ENCODE measurements at regions not wholly inside any gene's neighbourhood (a gene's known extent, or its start where the extent isn't known, plus 50 kb on each side); places are given as distances from the start of the nearest gene placed in this dataset.

DNA sequence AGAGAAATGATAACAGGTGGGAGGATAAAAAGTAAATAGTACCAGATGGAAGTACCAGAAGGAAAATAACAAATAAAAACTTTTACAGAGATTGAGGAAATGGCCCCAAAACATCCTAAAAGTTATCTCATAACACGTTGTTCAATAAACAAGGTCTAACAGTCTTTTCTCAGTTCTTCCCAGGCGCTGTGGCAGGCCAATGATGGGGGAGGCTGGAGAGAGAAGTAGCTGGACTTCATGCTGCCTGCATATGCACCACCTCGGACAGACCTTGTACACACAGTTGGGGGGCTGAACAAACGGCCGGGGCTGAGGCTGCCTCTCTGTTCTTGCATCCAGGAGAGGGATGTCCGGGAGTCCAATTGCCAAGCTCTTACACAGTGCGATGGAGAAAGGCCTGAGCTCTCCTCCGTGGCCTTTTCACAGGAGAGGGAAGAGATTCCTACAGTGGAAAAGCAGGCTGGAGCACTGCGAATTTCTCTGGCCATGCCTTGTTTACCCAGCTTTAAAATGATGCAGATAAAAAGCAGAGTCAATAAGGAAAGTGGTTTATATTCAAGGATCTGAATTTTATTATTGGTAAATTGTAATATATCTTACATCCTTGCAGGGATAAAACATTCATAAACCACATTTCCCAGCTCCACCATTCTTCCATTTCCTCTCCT, 109.8 kb downstream of the PHLDA1 start:
- no peak overlapping the region for H3K4me3 Mint-ChIP-seq
- H3K27ac Mint-ChIP-seq: no peak overlapping the region
- peaks cover 21% of the 10 kb centered on the region for H3K4me1 Mint-ChIP-seq (ENCODE audit: low read depth)
- H3K36me3 Mint-ChIP-seq (ENCODE audit: low read depth): peaks cover 16% of the 10 kb centered on the region
- DNase-seq: no peak
- peaks cover 28% of the 10 kb centered on the region for H3K9me3 Mint-ChIP-seq
- H3K27me3 Mint-ChIP-seq: no peaks in the 10 kb centered on the region
- POLR2A ChIA-PET: interaction anchor here (0.6 to 1.1 kb wide), 2 partner anchors 8 to 386 kb away, joined by 3 read pairs; no protein-coding TSS in a partner anchor
- TF ChIP-seq, protein P1, sequence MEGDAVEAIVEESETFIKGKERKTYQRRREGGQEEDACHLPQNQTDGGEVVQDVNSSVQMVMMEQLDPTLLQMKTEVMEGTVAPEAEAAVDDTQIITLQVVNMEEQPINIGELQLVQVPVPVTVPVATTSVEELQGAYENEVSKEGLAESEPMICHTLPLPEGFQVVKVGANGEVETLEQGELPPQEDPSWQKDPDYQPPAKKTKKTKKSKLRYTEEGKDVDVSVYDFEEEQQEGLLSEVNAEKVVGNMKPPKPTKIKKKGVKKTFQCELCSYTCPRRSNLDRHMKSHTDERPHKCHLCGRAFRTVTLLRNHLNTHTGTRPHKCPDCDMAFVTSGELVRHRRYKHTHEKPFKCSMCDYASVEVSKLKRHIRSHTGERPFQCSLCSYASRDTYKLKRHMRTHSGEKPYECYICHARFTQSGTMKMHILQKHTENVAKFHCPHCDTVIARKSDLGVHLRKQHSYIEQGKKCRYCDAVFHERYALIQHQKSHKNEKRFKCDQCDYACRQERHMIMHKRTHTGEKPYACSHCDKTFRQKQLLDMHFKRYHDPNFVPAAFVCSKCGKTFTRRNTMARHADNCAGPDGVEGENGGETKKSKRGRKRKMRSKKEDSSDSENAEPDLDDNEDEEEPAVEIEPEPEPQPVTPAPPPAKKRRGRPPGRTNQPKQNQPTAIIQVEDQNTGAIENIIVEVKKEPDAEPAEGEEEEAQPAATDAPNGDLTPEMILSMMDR (IDR thresholded peaks at IDR 0.05): no peak
- CTCF ChIA-PET: interaction anchor here (0.8 to 1.2 kb wide), 3 partner anchors 9 to 115 kb away, joined by 3 read pairs; no protein-coding TSS in a partner anchor
- intact Hi-C loops (cut with micrococcal nuclease): no loop called here
- no peak for ATAC-seq

DNA sequence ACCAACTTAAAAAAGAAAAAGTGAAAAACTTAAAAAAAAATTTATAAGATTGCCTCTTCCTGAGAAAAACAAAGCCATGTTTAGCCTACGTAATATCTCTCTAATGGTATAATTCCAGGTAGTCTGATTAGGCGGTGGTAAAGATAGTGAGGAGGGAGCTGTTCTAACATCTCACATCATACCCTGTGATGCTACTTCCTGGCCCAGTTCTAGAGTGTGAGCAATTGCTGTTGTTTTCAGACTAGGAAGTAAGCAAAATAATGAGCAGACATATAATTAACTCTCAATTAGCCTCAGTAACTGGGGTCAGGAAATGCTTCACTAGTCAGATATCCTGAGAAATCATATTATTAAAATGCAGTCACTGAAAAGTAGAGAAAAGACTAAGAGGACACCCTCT, 113.9 kb downstream of the PHLDA1 start:
- H3K4me1 Mint-ChIP-seq (ENCODE audit: low read depth): peaks cover 33% of the 10 kb centered on the region
- ChIA-PET POLR2A (interaction anchor here (1.1 kb wide), 1 partner anchor 114 kb away, joined by 4 read pairs; the partner anchor contains the start of gene PHLDA1), CTCF (interaction anchor here (0.7 to 1.4 kb wide), 2 partner anchors 15 to 116 kb away, joined by 3 read pairs; no protein-coding TSS in a partner anchor)
- no peak overlapping the region for H3K27ac Mint-ChIP-seq
- intact Hi-C loops (cut with micrococcal nuclease): no loop called here
- DNase-seq: no peak
- H3K4me3 Mint-ChIP-seq: no peak overlapping the region
- no peak for ATAC-seq
- peaks cover 2% of the 10 kb centered on the region for H3K9me3 Mint-ChIP-seq
- peaks cover 1% of the 10 kb centered on the region for H3K36me3 Mint-ChIP-seq (ENCODE audit: low read depth)
- TF ChIP-seq, protein P1 (IDR thresholded peaks at IDR 0.05): no peak
- H3K27me3 Mint-ChIP-seq: no peaks in the 10 kb centered on the region

DNA sequence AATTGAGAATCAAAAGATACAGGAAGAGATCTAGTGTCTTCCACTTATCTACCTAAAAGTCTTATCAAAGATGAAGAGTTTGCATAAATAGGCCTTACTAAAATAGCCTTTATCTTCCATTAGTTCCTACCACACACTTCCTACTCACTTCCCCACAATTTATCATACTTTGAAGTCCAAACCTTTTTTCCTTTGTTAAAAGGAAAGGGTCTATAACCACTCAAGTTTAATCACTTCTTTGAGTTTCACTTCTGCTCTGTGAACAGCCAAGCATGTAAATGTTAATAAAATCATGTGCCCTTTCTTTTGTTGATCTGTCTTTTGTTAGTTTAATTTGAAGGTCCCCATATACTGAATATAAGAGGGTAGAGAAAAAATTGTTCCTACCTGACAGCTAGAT, 114.5 kb downstream of the PHLDA1 start:
- intact Hi-C loops (cut with micrococcal nuclease): no loop called here
- Mint-ChIP-seq H3K36me3 (ENCODE audit: low read depth) (peaks cover 1% of the 10 kb centered on the region), H3K4me1 (ENCODE audit: low read depth) (peaks cover 32% of the 10 kb centered on the region), H3K27ac (peak overlapping the region; percentile 75), H3K27me3 (no peaks in the 10 kb centered on the region), H3K4me3 (no peak overlapping the region), H3K9me3 (peaks cover 2% of the 10 kb centered on the region)
- ChIA-PET CTCF (interaction anchor here (0.6 to 1.4 kb wide), 2 partner anchors 16 to 115 kb away, joined by 3 read pairs; partner anchors contain the start of gene PHLDA1), POLR2A (no interaction called here)
- TF ChIP-seq, protein P1 (IDR thresholded peaks at IDR 0.05): no peak
- ATAC-seq: no peak
- no peak for DNase-seq

DNA sequence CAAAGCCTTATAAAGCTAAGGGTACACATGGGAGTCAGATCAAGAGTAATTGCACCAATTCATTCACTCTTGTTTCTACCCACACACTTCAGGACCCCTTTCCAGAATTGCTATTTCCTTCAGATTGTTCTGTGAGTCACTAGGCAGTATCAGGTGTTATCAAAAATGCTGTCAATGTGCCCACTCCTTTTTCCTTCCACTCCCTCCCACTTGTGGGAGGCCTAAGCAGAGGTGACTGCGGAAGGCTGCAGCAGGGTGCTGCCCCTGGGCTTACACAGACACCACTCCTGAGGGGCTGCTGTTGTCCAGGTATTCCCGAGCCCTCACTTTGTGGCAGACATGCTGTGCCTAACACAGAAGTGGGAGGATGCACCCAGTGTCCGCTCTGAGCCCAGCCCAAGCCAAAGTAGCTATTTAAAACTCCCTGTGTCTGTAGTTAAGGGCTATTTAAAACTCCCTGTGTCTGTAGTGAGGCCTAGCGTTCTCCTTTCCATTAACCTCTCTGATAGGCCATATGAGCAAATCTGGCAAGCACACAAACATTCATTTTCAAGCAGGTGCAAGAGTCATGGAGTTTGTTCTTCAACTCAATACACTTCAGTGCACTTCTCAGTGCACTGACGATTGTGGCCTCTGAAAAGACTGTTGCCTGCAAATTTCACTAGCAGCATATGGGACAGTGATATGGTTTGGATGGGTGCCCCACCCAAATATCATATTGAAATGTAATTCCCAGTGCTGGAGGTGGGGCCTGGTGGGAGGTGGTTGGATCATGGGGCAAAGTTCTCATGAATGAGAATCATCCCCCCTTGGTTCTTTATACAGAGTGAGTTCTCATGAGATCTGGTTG, 117.8 kb downstream of the PHLDA1 start:
- H3K27ac Mint-ChIP-seq: peak overlapping the region; percentile 67
- TF ChIP-seq, protein P1 (IDR thresholded peaks at IDR 0.05): no peak
- ChIA-PET CTCF (interaction anchor here (1.7 to 1.8 kb wide), 2 partner anchors 10 to 14 kb away, joined by 5 read pairs; no protein-coding TSS in a partner anchor), POLR2A (interaction anchor here (0.5 to 5.7 kb wide), 8 partner anchors 16 to 118 kb away, joined by 3 to 30 read pairs (median 3); partner anchors contain the start of gene PHLDA1)
- peaks cover 2% of the 10 kb centered on the region for H3K9me3 Mint-ChIP-seq
- ATAC-seq: peak; percentile 94
- peaks cover 6% of the 10 kb centered on the region for H3K27me3 Mint-ChIP-seq
- peak; percentile 82 for DNase-seq
- H3K4me1 Mint-ChIP-seq (ENCODE audit: low read depth): peaks cover 42% of the 10 kb centered on the region
- H3K36me3 Mint-ChIP-seq (ENCODE audit: low read depth): peaks cover 1% of the 10 kb centered on the region
- no peak overlapping the region for H3K4me3 Mint-ChIP-seq
- intact Hi-C loops (cut with micrococcal nuclease): loop anchor here (1.0 to 2.0 kb wide), 2 partner anchors 31 to 65 kb away; no protein-coding TSS in a partner anchor

Data from activated CD8-positive, alpha-beta T cell treated with anti-CD3 and anti-CD28 coated beads for 36 hours (primary cell).